ENCODE measurements at regions not wholly inside any gene's neighbourhood (a gene's known extent, or its start where the extent isn't known, plus 50 kb on each side); places are given as distances from the start of the nearest gene placed in this dataset.

DNA sequence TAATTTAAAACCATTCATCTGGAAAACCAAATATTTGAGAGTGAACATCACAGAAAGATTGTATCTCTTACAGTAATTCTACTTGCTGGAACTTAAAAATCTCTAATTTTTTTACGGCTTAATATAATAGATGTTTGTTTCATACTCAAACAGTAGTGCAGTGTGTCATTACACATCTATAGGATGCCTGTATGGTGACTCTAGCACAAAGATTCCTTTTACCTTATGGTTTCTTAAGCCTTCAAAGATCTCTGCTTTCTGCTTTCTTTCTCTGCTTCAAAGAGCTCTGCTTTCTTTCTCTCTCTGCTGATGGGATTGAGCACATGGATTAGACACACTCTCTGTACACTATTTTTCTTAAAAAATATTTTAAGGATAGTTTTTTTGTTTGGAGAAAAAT, 374.0 kb upstream of the CDH9 start:
- no peak overlapping the region for H3K27ac ChIP-seq (ENCODE audit: low read depth in 1 of 2, low read length in 2 of 2)
- DNase-seq = no peak
- Mint-ChIP-seq H3K27me3 (no peaks in the 10 kb centered on the region), H3K36me3 (ENCODE audit: low read depth) (no peaks in the 10 kb centered on the region), H3K4me1 (ENCODE audit: low read depth) (no peaks in the 10 kb centered on the region), H3K27ac (no peak overlapping the region), H3K4me3 (no peak overlapping the region), H3K9me3 (peaks cover 5% of the 10 kb centered on the region)
- H3K9me3 ChIP-seq (ENCODE audit: control insufficient read depth in 1 of 2, insufficient read depth in 1 of 2, low read length in 2 of 2) = peaks cover 8 to 12% of the 10 kb centered on the region in 2 experiments
- POLR2A ChIA-PET = no interaction called here
- intact Hi-C loops (cut with DNase I, micrococcal nuclease) = no loop called here
- CTCF ChIA-PET = no interaction called here
- no peaks in the 10 kb centered on the region for H3K4me1 ChIP-seq (ENCODE audit: insufficient read depth, low read length)
- H3K4me3 ChIP-seq (ENCODE audit: low read length) = no peak overlapping the region
- no peaks in the 10 kb centered on the region for H3K36me3 ChIP-seq (ENCODE audit: insufficient read depth, low read length)
- TF ChIP-seq CTCF (IDR thresholded peaks at IDR 0.05) = no peak
- no peak for ATAC-seq (ENCODE audit: poor library complexity)
- no peaks in the 10 kb centered on the region for H3K27me3 ChIP-seq (ENCODE audit: control insufficient read depth in 1 of 2, insufficient read depth in 2 of 2, low read length in 2 of 2)

DNA sequence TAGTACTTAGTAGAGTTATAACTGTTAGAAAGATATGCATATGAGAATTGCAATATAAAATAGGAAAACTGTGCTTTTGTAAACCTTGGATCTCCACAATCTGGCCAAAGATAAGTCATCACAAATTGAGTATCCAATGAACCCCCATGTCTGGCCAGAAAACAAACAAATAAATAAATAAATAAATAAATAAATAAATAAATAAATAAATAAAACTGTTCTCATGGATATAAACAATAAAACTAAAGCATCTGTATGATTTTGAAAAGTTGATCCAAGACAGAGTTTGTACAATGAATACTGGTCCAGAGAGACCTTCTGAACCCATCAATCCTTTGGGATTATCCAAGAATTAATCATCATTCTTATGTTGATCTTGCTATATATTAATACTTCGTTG, 367.6 kb upstream of the CDH9 start:
- H3K36me3 Mint-ChIP-seq (ENCODE audit: low read depth) = no peaks in the 10 kb centered on the region
- Histone ChIP-seq H3K27ac (ENCODE audit: low read depth in 1 of 2, low read length in 2 of 2) (no peak overlapping the region), H3K27me3 (ENCODE audit: control insufficient read depth in 1 of 2, insufficient read depth in 2 of 2, low read length in 2 of 2) (no peaks in the 10 kb centered on the region), H3K36me3 (ENCODE audit: insufficient read depth, low read length) (no peaks in the 10 kb centered on the region), H3K4me3 (ENCODE audit: low read length) (no peak overlapping the region), H3K9me3 (ENCODE audit: control insufficient read depth in 1 of 2, insufficient read depth in 1 of 2, low read length in 2 of 2) (peaks cover 0 to 4% of the 10 kb centered on the region in 2 experiments), H3K4me1 (ENCODE audit: insufficient read depth, low read length) (no peaks in the 10 kb centered on the region)
- no peaks in the 10 kb centered on the region for H3K27me3 Mint-ChIP-seq
- TF ChIP-seq CTCF (IDR thresholded peaks at IDR 0.05) = no peak
- ATAC-seq (ENCODE audit: poor library complexity) = no peak
- no peak overlapping the region for H3K4me3 Mint-ChIP-seq
- ChIA-PET POLR2A (no interaction called here), CTCF (no interaction called here)
- no peaks in the 10 kb centered on the region for H3K4me1 Mint-ChIP-seq (ENCODE audit: low read depth)
- no peak for DNase-seq
- H3K27ac Mint-ChIP-seq = no peak overlapping the region
- peaks cover 12% of the 10 kb centered on the region for H3K9me3 Mint-ChIP-seq
- intact Hi-C loops (cut with DNase I, micrococcal nuclease) = no loop called here

DNA sequence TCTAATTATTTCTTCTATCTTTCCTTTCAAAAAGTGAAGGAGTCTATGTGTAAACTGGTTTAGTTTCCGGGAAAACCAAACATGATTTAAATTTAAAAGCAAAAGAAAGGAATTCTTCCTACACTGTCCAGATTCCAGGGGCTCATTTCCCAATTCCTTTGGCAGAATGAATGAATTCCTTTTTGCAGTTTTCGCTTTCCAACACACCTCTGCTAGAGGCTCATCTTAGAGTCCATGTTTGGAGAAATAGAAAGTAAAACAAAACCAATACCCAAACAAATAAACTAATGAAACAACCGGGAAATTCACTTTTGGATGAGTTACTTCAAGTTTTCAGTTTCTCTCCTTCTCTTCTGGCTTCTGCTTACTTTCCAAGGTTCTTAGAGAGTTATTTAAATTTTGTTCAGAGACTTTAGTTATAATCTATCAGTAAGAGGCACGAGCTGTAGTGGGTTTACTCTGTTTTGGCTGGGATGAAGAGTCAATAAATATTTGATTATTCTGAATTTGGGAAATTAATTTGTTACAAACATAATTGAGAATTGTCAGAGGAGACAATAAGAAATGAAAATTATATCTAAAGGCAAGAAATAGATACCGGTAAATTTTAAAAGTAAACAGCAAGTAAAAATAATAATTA, 365.0 kb upstream of the CDH9 start:
- Histone ChIP-seq H3K36me3 (ENCODE audit: insufficient read depth, low read length) (no peaks in the 10 kb centered on the region), H3K27ac (ENCODE audit: low read depth in 1 of 2, low read length in 2 of 2) (no peak overlapping the region), H3K4me1 (ENCODE audit: insufficient read depth, low read length) (no peaks in the 10 kb centered on the region), H3K9me3 (ENCODE audit: control insufficient read depth in 1 of 2, insufficient read depth in 1 of 2, low read length in 2 of 2) (peaks cover 0 to 4% of the 10 kb centered on the region in 2 experiments), H3K4me3 (ENCODE audit: low read length) (no peak overlapping the region), H3K27me3 (ENCODE audit: control insufficient read depth in 1 of 2, insufficient read depth in 2 of 2, low read length in 2 of 2) (no peaks in the 10 kb centered on the region)
- no peak for DNase-seq
- intact Hi-C loops (cut with DNase I, micrococcal nuclease) = no loop called here
- ATAC-seq (ENCODE audit: poor library complexity) = no peak
- no peaks in the 10 kb centered on the region for H3K4me1 Mint-ChIP-seq (ENCODE audit: low read depth)
- H3K36me3 Mint-ChIP-seq (ENCODE audit: low read depth) = no peaks in the 10 kb centered on the region
- CTCF ChIA-PET = no interaction called here
- POLR2A ChIA-PET = no interaction called here
- no peak overlapping the region for H3K4me3 Mint-ChIP-seq
- no peak for TF ChIP-seq CTCF (IDR thresholded peaks at IDR 0.05)
- no peaks in the 10 kb centered on the region for H3K27me3 Mint-ChIP-seq
- peaks cover 17% of the 10 kb centered on the region for H3K9me3 Mint-ChIP-seq
- H3K27ac Mint-ChIP-seq = no peak overlapping the region

Measured in CD4-positive, alpha-beta T cell (primary cell).